GM21447 (cell line): ENCODE measurements at regions not wholly inside any gene's neighbourhood (a gene's known extent, or its start where the extent isn't known, plus 50 kb on each side); places are given as distances from the start of the nearest gene placed in this dataset.
"Not testable (repeated sequence)": the region's sequence is repeated elsewhere in the genome, so short reads cannot be mapped to it uniquely, and the experiment has no call there.

ENCODE experiments used
- ATAC-seq: cut with Tn5 transposase; IDR thresholded peaks from one replicate; pipeline ENCODE4 v1.9.1; 2021; ENCODE audit not compliant: unreplicated experiment

DNA sequence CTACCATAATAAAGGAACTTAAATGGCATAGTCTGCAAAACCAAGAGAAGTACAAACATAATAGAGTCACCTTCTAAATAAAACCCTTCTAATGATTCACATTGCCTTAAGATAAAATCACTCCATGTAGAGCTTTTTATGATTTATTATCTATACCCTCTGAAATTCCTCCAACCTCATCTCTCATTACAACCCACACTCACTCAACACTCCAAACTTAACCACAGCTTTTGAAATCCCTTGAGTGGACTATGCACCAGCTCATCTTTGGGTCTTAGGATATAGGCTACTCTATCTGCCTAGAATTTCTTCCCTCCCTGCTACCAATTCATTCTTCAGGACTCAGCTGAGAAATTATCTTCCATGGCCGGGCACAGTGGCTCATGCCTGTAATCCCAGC is 122.5 kb downstream of the CETN3 start:
- ATAC-seq = no peak

DNA sequence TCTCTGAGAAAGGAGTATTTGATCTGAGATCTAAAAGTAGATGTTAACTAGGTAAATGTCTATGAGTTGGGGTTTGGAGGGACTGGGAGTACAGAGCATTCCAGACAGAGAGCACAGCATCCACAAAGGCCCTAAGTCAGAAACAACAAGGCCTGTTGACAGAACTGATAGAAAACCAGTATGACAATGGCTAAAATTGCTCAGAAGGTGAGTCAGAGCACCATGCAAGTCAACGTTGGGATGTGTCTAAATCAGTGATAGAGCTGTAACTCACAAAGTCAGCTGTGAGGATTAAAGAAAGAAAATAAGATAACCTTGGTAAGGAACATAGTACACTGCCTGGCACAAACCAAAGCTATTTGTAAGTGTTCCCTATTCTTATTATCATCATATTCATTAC is 124.0 kb downstream of the CETN3 start:
- ATAC-seq = no peak

DNA sequence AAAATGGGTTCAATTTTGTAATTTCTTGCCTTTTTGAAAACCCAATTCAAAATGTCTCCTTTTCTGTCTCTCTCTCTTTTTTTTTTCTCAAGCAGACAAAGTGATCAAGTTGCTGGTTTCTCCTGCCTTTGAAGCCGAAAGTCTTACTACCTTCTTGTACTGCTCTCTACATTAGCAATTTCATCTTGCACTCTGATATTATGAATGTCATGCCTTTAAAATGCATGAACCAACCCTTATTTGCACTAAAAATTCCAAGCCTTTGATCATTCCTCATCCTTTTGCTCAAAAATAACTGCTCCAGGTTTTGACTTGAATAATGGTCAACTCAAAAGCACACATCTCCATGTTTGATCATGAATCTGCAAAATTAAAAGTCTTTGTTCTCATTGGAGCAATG is 125.2 kb downstream of the CETN3 start:
- no peak for ATAC-seq

DNA sequence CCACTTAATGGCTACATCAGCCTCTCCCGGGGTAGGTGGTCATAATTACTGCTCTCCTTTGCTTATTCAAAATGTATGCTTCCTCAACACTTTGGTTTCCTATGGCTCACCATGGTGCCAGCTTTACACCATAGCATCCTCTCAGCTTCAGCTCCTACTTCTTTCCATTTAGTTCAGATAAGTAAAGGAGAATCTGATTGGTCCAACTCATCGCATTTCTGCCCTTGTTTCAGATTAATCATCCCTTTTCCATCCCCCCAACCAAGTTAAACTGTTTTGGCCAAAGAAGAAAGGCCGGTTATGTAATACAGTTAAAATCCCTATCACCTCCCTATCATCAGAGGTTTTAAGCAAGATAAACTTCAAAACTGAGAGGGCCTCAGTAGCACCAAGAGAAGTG is 130.5 kb downstream of the CETN3 start:
- ATAC-seq = no peak

DNA sequence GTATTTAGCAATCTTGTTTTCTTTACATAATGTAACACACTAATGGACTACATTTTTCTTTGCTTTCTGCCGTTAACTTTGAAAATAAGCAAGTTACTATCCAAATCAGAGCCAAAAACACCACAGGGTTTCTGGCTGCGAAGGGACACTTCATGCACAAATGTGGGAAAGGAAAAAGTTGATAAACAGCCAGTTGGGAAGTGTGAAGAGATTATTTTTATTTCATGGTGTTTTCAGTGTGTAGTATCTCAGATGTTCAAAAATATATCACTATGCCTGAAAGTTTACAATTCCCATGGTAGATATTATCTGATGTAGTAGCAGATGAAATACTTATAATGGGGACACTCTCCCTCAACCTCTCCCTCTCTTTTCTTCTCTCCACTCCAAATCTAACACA is 135.3 kb downstream of the CETN3 start:
- no peak for ATAC-seq

DNA sequence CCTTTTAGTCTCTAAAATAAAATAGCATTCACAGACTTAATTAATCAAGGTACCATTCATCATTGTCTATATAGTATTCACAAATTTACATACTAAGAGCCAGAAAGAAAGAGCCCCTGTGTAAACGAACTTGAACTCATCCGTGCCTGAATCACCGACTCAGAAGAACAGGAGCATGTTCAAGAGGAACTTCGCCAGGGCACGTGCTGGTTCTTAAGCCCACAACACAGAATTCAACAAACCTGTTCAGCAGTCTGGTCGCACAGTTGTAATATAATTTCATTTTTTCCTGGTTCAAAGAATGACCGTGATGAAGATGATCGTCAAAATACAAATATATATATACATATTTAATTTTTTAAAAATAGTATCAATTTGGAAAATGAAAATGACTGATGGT is 141.9 kb downstream of the CETN3 start:
- ATAC-seq = no peak

DNA sequence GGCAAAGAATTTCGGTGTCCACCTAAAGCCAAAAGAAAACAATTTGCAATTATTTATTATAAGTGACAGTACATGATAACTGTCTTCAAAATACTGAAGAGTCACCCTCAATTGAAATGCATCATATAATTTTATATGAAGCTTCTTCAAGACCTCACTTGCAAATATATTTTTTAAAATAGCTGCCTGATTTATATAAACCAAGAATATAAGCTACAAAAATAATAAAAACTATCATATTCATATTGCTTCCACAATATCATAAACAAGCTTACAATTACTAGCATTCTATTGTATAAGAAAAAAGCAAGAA is 144.1 kb downstream of the CETN3 start:
- no peak for ATAC-seq

DNA sequence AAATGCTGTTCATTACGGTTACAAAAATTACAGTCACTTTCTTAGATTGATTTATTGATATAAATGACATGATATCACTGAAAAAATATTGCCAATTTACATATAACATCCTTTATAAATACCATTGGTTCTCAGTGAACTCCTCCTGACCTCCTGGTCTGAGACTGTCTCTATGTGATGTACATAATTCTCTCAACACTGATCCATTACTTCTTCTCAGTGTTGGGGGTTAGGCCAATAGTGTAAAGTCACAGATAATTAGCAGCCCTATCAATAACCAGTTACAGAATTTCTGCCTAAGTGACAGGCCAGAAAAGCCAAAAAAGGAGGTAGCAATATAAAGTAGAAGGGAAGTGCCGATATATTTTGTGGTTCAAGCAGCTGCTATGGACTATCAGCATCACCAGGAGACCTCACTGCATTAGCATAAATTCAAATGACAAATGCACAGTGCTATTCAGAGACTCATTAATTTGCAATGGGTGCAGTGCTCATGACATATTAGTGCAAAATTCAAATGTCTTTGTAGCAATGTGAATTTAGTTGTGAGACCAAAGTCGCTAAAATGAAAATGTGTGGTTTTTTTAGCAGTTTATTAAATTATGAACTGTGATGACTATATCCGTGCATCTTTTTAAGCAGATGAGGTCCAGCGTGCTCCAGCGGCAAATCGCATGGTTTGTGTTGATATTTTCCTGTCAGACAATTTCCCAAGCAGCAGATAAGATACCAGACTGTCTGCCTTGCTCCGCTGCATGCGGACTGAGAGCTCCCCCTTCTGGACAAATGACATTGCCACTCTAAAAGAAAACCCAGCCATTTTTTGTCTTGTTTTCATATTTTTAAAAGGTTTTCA is 144.6 kb downstream of the CETN3 start:
- ATAC-seq = peak; percentile 66

DNA sequence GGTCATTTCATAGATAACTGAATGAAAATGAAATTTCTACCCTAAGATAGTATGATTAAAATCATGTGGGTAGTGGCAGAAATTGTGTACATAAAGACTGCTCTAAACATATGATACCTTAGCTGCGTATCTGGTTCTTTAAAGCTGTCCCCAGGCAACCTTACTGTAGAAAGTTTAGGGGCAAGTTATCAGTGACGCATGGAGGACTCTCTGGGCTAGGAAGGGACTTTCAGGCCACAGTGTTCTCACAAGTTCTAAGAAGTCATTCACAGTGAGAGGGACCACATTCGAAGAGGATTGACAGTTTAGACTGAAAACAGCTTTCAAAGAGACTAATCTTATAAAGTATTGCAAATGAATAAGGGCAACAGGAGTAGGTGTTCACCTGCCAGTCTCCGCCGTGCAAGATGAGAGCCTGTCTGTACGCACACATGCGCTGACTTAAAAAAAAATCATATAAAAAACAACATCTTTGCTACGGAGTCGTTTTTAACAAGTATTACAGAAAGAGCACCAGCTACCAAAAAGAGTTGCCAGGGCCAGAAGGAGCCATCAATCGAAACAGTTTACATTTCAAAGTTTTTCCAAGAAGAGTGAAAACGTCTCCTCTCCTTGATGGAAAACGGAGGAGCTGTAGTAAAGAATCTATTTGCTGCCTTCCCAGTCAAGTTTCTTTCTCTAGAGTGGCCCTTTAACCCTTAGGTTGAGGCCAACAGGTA is 146.3 kb downstream of the CETN3 start:
- ATAC-seq = no peak

DNA sequence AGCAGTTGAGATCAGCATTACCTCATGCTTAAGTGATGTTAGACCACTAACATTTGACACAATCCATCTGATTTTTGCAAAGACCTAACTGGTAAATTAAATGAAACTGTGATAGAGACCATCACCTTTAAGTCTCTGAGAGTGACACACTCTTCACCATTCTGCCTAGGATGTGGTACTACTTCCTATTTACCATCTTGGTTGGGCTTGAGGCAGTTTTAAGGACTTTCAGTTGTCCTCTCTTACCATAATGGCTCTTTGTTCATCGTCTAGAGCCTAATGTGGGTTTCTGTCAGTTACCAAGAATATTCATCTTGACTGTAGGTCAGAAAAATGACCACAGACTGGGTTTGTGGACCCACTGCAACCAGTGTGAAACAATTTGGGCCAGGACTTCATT is 158.1 kb downstream of the CETN3 start:
- no peak for ATAC-seq

DNA sequence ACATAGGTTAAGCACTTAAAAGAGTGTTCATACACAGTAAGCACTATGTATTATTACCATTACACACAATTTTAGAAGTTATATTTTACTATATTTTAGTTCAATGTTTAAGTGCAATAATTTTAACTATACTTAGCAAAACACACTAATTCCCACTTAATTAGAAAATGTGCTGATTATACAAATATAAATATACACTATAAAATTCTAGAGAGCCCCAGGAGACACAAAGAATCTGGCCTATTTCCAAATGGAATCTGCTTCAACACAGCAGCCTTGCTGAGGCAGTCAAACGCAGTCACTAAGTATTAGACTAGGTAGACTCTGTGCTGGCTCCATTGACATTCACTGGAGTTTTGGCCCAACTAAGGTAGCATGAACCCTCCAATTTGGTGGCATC is 160.9 kb downstream of the CETN3 start:
- no peak for ATAC-seq

DNA sequence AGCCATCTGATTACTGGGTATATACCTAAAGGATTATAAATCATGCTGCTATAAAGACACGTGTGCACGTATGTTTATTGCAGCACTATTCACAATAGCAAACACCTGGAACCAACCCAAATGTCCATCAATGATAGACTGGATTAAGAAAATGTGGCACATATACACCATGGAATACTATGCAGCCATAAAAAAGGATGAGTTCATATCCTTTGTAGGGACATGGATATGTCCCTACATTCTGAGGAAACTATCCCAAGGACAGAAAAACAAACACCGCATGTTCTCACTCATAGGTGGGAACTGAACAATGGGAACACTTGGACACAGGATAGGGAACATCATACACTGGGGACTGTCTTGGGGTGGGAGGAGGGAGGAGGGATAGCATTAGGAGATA is 165.7 kb downstream of the CETN3 start:
- not testable (repeated sequence) for ATAC-seq

DNA sequence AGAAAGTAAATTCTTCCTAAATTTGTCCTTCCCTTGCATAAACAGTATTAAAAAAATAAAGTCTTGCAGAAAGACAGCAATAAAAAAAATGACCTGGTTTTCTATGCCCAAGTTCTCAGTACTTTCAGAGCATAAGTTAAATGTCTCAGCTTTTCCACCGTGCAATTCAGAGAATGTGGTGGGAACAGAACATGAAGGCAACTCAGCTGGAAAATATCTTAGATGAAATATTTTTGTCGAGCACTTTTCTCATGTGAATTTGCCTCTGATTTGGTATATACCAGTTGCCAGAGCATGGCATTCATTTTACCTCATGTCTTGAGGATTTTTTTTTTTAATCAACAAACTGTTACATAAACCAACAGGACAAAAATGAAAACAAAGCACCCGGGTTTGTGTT is 176.1 kb downstream of the CETN3 start:
- no peak for ATAC-seq

DNA sequence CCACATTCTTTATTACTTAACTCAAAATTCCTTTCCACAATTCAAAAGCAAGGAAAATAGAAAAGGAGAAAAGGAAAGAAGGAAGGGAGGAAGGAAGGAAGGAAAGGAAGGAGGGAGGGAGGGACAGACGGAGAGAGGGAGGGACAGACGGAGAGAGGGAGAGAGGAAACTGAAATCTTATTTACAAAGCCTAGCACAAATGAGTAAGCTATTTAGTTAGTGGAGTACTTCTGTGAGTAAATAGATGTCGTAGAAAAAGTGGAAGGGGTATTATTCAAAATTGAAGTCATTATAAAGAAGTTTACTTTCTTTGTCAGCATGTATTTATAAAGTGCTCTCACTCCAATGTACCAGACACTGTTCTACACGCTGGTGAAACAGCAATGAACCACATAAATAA is 177.9 kb downstream of the CETN3 start:
- ATAC-seq = no peak

DNA sequence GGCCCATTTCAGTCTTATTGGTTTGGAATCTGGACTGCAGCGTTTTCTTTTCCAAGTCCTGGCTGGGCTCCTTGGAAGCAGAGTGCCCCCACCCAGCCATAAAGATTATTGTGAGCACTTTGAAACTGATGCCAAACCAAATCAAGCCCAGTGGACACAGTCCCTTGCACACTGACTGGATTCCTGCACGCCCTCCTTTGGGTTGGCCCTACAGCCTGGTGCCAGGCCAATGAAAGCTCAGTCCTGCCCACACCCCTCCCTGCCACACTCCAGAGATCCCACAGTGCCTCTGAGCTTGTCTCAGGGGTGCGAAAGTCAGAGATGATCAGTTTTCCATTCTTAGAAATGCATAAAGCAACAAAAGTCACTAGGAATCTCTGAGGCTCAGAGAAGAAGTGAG is 181.9 kb downstream of the CETN3 start:
- ATAC-seq = no peak

DNA sequence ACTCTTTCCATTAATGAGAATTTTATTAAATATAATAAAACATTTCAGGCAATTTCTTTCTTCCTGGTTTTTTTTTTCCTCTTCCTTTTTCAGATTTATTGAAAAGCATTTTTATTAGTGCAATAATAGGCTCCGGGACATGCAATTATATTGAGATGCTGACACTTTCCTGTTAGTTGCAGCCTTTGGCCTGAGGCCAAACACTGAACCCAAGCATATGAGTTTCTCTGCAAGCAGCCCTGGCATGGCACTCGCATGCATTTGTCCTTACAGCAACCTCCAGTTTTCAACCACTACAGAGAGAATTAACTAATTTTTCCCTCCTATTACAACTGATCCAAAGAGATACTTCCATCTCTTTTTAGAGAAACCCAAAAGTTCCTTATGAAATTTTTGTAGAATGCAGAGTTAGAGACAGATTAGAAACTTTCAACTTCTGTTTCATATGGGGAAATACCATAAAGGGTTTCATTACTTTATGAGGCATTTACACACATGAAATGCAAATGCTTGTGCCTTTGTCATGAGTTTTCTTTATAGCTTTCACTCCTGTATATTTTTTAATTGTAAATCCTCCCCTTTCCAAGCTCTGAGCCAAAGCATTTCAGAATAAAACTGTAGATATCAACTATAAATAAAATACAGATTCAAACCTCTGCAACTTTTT is 183.0 kb downstream of the CETN3 start:
- ATAC-seq = no peak

DNA sequence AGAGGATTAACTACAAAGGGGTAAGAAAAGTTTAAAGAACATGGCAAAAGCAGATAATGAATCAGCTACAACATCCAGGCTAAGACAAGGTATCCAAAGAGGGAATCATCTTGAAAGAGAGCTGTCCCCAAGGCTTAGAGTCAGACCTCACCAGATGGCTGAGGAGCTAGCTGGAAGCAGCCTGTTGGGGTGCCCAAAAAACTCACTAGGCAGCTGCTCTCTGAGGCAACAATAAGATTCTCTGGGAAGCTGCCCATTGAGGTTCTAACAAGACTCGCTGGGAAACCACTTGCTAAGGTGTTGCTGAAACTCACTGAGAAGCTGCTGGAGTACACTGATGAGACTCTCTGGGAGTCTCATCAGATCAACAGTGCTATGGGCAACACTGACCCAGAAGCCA is 185.2 kb downstream of the CETN3 start:
- no peak for ATAC-seq

DNA sequence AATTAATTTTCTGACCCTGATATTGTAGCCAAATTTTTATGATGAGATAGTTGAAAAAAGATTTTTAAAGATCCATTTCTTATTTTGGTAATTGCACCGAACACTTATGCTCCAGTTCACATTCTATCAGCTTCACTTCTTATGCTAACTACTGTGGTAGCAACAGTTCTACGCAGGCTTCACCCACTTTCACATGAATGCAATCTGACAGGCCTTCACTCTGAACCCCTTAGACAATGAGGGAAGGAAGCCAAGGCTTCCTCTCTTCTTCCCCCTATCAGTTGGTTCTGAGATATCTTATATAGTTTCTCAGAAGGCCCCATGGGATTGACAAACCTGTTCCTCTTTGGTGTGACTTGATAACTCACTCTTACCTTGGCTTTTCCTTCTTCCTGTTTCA is 185.8 kb downstream of the CETN3 start:
- ATAC-seq = no peak

DNA sequence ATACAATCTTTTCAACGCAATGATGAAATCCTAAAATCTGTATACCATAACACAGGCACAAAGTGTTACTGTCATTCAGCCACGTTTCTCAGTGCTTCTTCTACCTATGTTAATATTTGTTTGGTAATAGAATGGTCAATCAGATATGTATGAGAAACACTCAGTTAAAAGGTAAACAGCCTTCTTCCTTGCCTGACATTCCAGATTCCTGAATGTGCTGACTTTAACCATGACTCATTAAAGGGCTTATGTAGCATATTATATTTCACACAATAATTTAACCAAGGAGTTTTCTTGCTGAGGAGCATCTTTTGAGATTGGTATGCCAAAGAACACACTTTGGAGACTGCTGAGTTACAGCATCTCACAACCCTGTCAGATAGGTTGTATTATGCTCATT is 187.6 kb downstream of the CETN3 start:
- no peak for ATAC-seq

DNA sequence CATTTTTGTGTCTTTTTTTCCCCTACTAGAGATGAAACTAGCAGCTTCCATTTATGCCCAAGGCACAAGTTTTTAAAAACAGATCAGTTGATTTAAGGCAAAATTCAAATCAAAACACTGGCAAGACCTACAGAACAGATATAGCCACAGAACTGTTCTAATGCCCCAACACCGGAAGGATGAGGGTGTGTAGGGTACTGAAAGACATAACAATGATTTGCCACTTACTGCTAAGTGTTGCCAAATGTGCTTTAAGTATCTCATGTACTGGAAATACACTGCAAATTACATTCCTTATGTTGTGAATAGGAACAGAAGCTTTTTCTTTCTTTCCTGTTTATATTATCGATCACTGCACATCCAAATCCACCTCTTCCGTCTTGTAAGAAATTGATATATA is 189.0 kb downstream of the CETN3 start:
- ATAC-seq = no peak

DNA sequence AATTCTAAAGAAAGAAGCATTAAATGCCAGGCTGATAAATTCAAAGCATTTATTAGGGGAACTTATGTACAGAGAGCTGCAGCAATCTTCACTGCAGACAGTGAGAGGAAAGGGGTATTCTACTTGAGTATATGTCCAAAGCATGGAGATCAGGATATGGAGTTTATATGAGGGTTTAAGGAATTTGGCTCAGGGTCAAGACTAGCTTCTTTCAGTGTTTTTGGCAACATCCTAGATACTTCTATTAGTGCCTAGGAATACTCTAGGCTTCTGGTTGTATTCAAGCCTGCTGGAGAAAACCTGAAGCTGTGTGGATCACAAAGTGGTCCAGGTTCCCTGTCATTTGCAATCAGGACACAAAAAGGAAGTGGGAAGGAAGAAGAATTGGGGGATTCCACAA is 194.6 kb downstream of the CETN3 start:
- no peak for ATAC-seq

DNA sequence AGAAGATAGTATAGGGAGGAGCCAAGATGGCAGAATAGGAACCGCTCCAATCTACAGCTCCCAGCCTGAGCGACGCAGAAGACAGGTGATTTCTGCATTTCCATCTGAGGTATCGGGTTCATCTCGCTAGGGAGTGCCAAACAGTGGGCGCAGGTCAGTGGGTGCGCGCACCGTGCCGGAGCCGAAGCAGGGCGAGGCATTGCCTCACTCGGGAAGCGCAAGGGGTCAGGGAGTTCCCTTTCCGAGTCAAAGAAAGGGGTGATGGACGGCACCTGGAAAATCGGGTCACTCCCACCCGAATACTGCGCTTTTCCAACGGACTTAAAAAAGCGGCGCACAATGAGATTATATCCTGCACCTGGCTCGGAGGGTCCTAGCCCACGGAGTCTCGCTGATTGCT is 201.2 kb downstream of the CETN3 start:
- not testable (repeated sequence) for ATAC-seq
